ENCODE measurements at regions not wholly inside any gene's neighbourhood (a gene's known extent, or its start where the extent isn't known, plus 50 kb on each side); places are given as distances from the start of the nearest gene placed in this dataset.
"Not testable (repeated sequence)": the region's sequence is repeated elsewhere in the genome, so short reads cannot be mapped to it uniquely, and the experiment has no call there.

GRCh38 chr5:163336074-163336473 lies 101.3 kb upstream of the CCNG1 start:
- not testable (repeated sequence) for TF ChIP-seq JUND (IDR thresholded peaks at IDR 0.05); CTCF (IDR thresholded peaks at IDR 0.05); USF2 (IDR thresholded peaks at IDR 0.05; ENCODE audit: borderline replicate concordance, low read depth, low read length); SMC3 (IDR thresholded peaks at IDR 0.05; ENCODE audit: low read depth, low read length); EP300 (IDR thresholded peaks at IDR 0.05; ENCODE audit: borderline replicate concordance in 1 of 2, low read depth in 1 of 2, low read length in 1 of 2); NRF1 (IDR thresholded peaks at IDR 0.05; ENCODE audit: low read depth, low read length); CHD2 (IDR thresholded peaks at IDR 0.05; ENCODE audit: low read length, partially characterized antibody); REST (IDR thresholded peaks at IDR 0.05; ENCODE audit: low read depth, low read length); PBX3 (IDR thresholded peaks at IDR 0.05); MAX (IDR thresholded peaks at IDR 0.05; ENCODE audit: low read depth); MXI1 (IDR thresholded peaks at IDR 0.05; ENCODE audit: low read depth, low read length); GABPA (IDR thresholded peaks at IDR 0.05; ENCODE audit: low read depth)

Measured in SK-N-SH (cell line).